ENCODE measurements at regions not wholly inside any gene's neighbourhood (a gene's known extent, or its start where the extent isn't known, plus 50 kb on each side); places are given as distances from the start of the nearest gene placed in this dataset.

GRCh38 chr2:120936476-120937334, 201.0 kb downstream of the GLI2 start:
- ATAC-seq (no peak), DNase-seq (no peak)
- Histone ChIP-seq H3K4me3 (no peak overlapping the region), H3K27me3 (no peaks in the 10 kb centered on the region), H3K4me1 (peaks cover 17% of the 10 kb centered on the region), H3K27ac (no peak overlapping the region), H3K36me3 (replicated peaks in 1 of 2; ENCODE audit: insufficient read depth in 1 of 2, low read depth in 2 of 2) (no peaks in the 10 kb centered on the region), H3K9me3 (no peaks in the 10 kb centered on the region)
- intact Hi-C loops (cut with DNase I) = no loop called here
- TF ChIP-seq POLR2A (IDR thresholded peaks at IDR 0.05) = no peak
- TF ChIP-seq CTCF (IDR thresholded peaks at IDR 0.05) = no peak
- 79 to 85% methylated on average over 8 to 10 of the region's 10 CpGs for WGBS, 2 donors

- H3K27me3 ChIP-seq = no peaks in the 10 kb centered on the region
- H3K9me3 ChIP-seq = no peaks in the 10 kb centered on the region
- H3K27ac ChIP-seq = no peak overlapping the region
- H3K4me1 ChIP-seq = peaks cover 17% of the 10 kb centered on the region
- no peak for ATAC-seq
- intact Hi-C loops (cut with DNase I) = no loop called here
- DNase-seq = no peak
- TF ChIP-seq CTCF (IDR thresholded peaks at IDR 0.05) = no peak
- no peak for TF ChIP-seq POLR2A (IDR thresholded peaks at IDR 0.05)
- 79 to 86% methylated on average over 6 of the region's 6 CpGs for WGBS, 2 donors
- no peak overlapping the region for H3K4me3 ChIP-seq
- no peaks in the 10 kb centered on the region for H3K36me3 ChIP-seq (replicated peaks in 1 of 2; ENCODE audit: insufficient read depth in 1 of 2, low read depth in 2 of 2)
Observed at GRCh38 chr2:120937686-120938044, 202.0 kb downstream of the GLI2 start.

GRCh38 chr2:120938045-120938771, 202.5 kb downstream of the GLI2 start:
- no peaks in the 10 kb centered on the region for H3K9me3 ChIP-seq
- TF ChIP-seq POLR2A (IDR thresholded peaks at IDR 0.05) = no peak
- no peak for TF ChIP-seq CTCF (IDR thresholded peaks at IDR 0.05)
- no peak overlapping the region for H3K27ac ChIP-seq
- peaks cover 17% of the 10 kb centered on the region for H3K4me1 ChIP-seq
- H3K27me3 ChIP-seq = no peaks in the 10 kb centered on the region
- no peak overlapping the region for H3K4me3 ChIP-seq
- intact Hi-C loops (cut with DNase I) = no loop called here
- DNase-seq (no peak), ATAC-seq (no peak)
- 33 to 36% methylated on average over 11 of the region's 11 CpGs for WGBS, 2 donors
- no peaks in the 10 kb centered on the region for H3K36me3 ChIP-seq (replicated peaks in 1 of 2; ENCODE audit: insufficient read depth in 1 of 2, low read depth in 2 of 2)

GRCh38 chr2:120939595-120940318, 204.1 kb downstream of the GLI2 start:
- H3K4me1 ChIP-seq = peaks cover 17% of the 10 kb centered on the region
- WGBS, 2 donors = 74 to 79% methylated on average over 9 of the region's 9 CpGs
- H3K27ac ChIP-seq = no peak overlapping the region
- intact Hi-C loops (cut with DNase I) = no loop called here
- H3K36me3 ChIP-seq (replicated peaks in 1 of 2; ENCODE audit: insufficient read depth in 1 of 2, low read depth in 2 of 2) = no peaks in the 10 kb centered on the region
- no peak overlapping the region for H3K4me3 ChIP-seq
- no peak for DNase-seq
- no peaks in the 10 kb centered on the region for H3K27me3 ChIP-seq
- no peak for ATAC-seq
- TF ChIP-seq CTCF (IDR thresholded peaks at IDR 0.05) = no peak
- TF ChIP-seq POLR2A (IDR thresholded peaks at IDR 0.05) = no peak
- H3K9me3 ChIP-seq = no peaks in the 10 kb centered on the region
